HEK293 (cell line): ENCODE measurements at regions not wholly inside any gene's neighbourhood (a gene's known extent, or its start where the extent isn't known, plus 50 kb on each side); places are given as distances from the start of the nearest gene placed in this dataset.

Experiments used
- CTCF ChIA-PET: fragments of 350-600 bp; formaldehyde crosslinking; extraction: SDS; loops from one replicate; lab custom pipeline; 2021; ENCODE audit warnings: antibody characterized with exemption; lab: Yijun Ruan, JAX
- POLR2A ChIA-PET: fragments of 300-600 bp; formaldehyde crosslinking; extraction: SDS; loops from one replicate; lab custom pipeline; 2020; ENCODE audit warnings: antibody characterized with exemption, inconsistent platforms; lab: Yijun Ruan, JAX
- H3K27ac ChIP-seq: fragments of 200-500 bp; sonication (Bioruptor generic); 2 replicates; pipeline ENCODE4 v1.5.1; 2014; ENCODE audit warnings: low read depth, low read length, control low read depth, inconsistent platforms; ENCODE audit errors: extremely low read depth
- H3K36me3 ChIP-seq, 2 experiments: fragments of 200-500 bp in 1 of 2; sonication (Bioruptor generic) in 1 of 2; 1 replicate in 1 of 2; 2 replicates in 1 of 2; pipeline ENCODE4 v1.5.1; 2014 to 2017; ENCODE audit warnings: inconsistent platforms in 2 of 2, low read length in 2 of 2; ENCODE audit not compliant: control insufficient read depth in 2 of 2, insufficient read depth in 1 of 2
- H3K4me1 ChIP-seq: fragments of 200-500 bp; sonication (Bioruptor generic); 2 replicates; pipeline ENCODE4 v1.5.1; 2014; ENCODE audit warnings: mild to moderate bottlenecking, low read length, inconsistent platforms; ENCODE audit not compliant: control insufficient read depth, insufficient read depth
- H3K4me3 ChIP-seq: 2 replicates; pipeline ENCODE4 v1.5.1; 2011; ENCODE audit warnings: low read depth, mild to moderate bottlenecking, control low read depth, low read length, moderate library complexity
- H3K9me3 ChIP-seq: fragments of 200-500 bp; sonication (Bioruptor generic); 2 replicates; pipeline ENCODE4 v1.5.1; 2014; ENCODE audit warnings: low read depth, low read length, inconsistent platforms; ENCODE audit not compliant: control insufficient read depth, insufficient read depth
- GLI4 ChIP-seq: fragments of 450-650 bp; formaldehyde crosslinking; IDR thresholded peaks from 2 replicates; pipeline ENCODE4 v1.5.1; 2016; ENCODE audit warnings: missing biosample characterization, missing genetic modification characterization
- GLIS1 ChIP-seq: fragments of 450-650 bp; formaldehyde crosslinking; IDR thresholded peaks from 2 replicates; pipeline ENCODE4 v1.5.1; 2016; ENCODE audit warnings: missing biosample characterization, missing genetic modification characterization
- GLIS2 ChIP-seq: fragments of 450-650 bp; formaldehyde crosslinking; IDR thresholded peaks from 2 replicates; pipeline ENCODE4 v1.5.1; 2016; ENCODE audit warnings: missing biosample characterization, missing genetic modification characterization
- KLF10 ChIP-seq: fragments of 450-650 bp; IDR thresholded peaks from 2 replicates; pipeline ENCODE4 v1.5.1; 2018; ENCODE audit warnings: missing biosample characterization, mild to moderate bottlenecking, missing genetic modification characterization
- KLF16 ChIP-seq: fragments of 450-650 bp; formaldehyde crosslinking; IDR thresholded peaks from 2 replicates; pipeline ENCODE4 v1.5.1; 2017; ENCODE audit warnings: missing biosample characterization, missing genetic modification characterization
- RBAK ChIP-seq: fragments of 450-650 bp; formaldehyde crosslinking; IDR thresholded peaks from 2 replicates; pipeline ENCODE4 v1.5.1; 2016; ENCODE audit warnings: missing biosample characterization, missing genetic modification characterization
- SCRT2 ChIP-seq: fragments of 450-650 bp; formaldehyde crosslinking; IDR thresholded peaks from 2 replicates; pipeline ENCODE4 v1.5.1; 2016; ENCODE audit warnings: missing biosample characterization, missing genetic modification characterization
- SP2 ChIP-seq: fragments of 450-650 bp; formaldehyde crosslinking; IDR thresholded peaks from 2 replicates; pipeline ENCODE4 v1.5.1; 2016; ENCODE audit warnings: missing biosample characterization, missing genetic modification characterization
- SP7 ChIP-seq: fragments of 450-650 bp; formaldehyde crosslinking; IDR thresholded peaks from 2 replicates; pipeline ENCODE4 v1.5.1; 2016; ENCODE audit warnings: missing biosample characterization, missing genetic modification characterization
- YY2 ChIP-seq: fragments of 450-650 bp; formaldehyde crosslinking; IDR thresholded peaks from 2 replicates; pipeline ENCODE4 v1.5.1; 2016; ENCODE audit warnings: missing biosample characterization, missing genetic modification characterization
- ZBTB20 ChIP-seq: fragments of 450-650 bp; formaldehyde crosslinking; IDR thresholded peaks from 2 replicates; pipeline ENCODE4 v1.5.1; 2016; ENCODE audit warnings: missing biosample characterization, missing genetic modification characterization
- ZFP37 ChIP-seq: fragments of 450-650 bp; formaldehyde crosslinking; IDR thresholded peaks from 2 replicates; pipeline ENCODE4 v1.5.1; 2016; ENCODE audit warnings: missing biosample characterization, missing genetic modification characterization
- ZFP69B ChIP-seq: fragments of 450-650 bp; formaldehyde crosslinking; IDR thresholded peaks from 2 replicates; pipeline ENCODE4 v1.5.1; 2016; ENCODE audit warnings: missing biosample characterization, missing genetic modification characterization
- ZNF10 ChIP-seq: fragments of 450-650 bp; formaldehyde crosslinking; IDR thresholded peaks from 2 replicates; pipeline ENCODE4 v1.5.1; 2017; ENCODE audit warnings: missing biosample characterization, missing genetic modification characterization
- ZNF248 ChIP-seq: fragments of 450-650 bp; formaldehyde crosslinking; IDR thresholded peaks from 2 replicates; pipeline ENCODE4 v1.5.1; 2017; ENCODE audit warnings: missing biosample characterization, missing genetic modification characterization
- ZNF311 ChIP-seq: fragments of 450-650 bp; formaldehyde crosslinking; IDR thresholded peaks from 2 replicates; pipeline ENCODE4 v1.5.1; 2017; ENCODE audit warnings: missing biosample characterization, missing genetic modification characterization, borderline replicate concordance
- ZNF549 ChIP-seq: fragments of 450-650 bp; IDR thresholded peaks from 2 replicates; pipeline ENCODE4 v1.5.1; 2018; ENCODE audit warnings: missing biosample characterization, missing genetic modification characterization, mild to moderate bottlenecking, inconsistent platforms, moderate library complexity
- ZNF560 ChIP-seq: fragments of 450-650 bp; formaldehyde crosslinking; IDR thresholded peaks from 2 replicates; pipeline ENCODE4 v1.5.1; 2017; ENCODE audit warnings: missing biosample characterization, missing genetic modification characterization, borderline replicate concordance
- ZNF621 ChIP-seq: fragments of 450-650 bp; formaldehyde crosslinking; IDR thresholded peaks from 2 replicates; pipeline ENCODE4 v1.5.1; 2017; ENCODE audit warnings: missing biosample characterization, missing genetic modification characterization
- ZNF624 ChIP-seq: fragments of 450-650 bp; formaldehyde crosslinking; IDR thresholded peaks from 2 replicates; pipeline ENCODE4 v1.5.1; 2017; ENCODE audit warnings: missing biosample characterization, missing genetic modification characterization
- ZNF654 ChIP-seq: fragments of 450-650 bp; formaldehyde crosslinking; IDR thresholded peaks from 2 replicates; pipeline ENCODE4 v1.5.1; 2016; ENCODE audit warnings: low read depth, missing biosample characterization, missing genetic modification characterization
- ZNF76 ChIP-seq: fragments of 450-650 bp; formaldehyde crosslinking; IDR thresholded peaks from 2 replicates; pipeline ENCODE4; 2016; ENCODE audit warnings: low read depth, missing biosample characterization, missing genetic modification characterization, borderline replicate concordance
- ZNF768 ChIP-seq: fragments of 450-650 bp; formaldehyde crosslinking; IDR thresholded peaks from 2 replicates; pipeline ENCODE4 v1.5.1; 2018; ENCODE audit warnings: missing biosample characterization, mild to moderate bottlenecking, missing genetic modification characterization
- ZNF792 ChIP-seq: fragments of 450-650 bp; formaldehyde crosslinking; IDR thresholded peaks from 2 replicates; pipeline ENCODE4 v1.5.1; 2016; ENCODE audit warnings: missing biosample characterization, missing genetic modification characterization
- ZNF837 ChIP-seq: fragments of 450-650 bp; formaldehyde crosslinking; IDR thresholded peaks from 2 replicates; pipeline ENCODE4 v1.5.1; 2016; ENCODE audit warnings: missing biosample characterization, missing genetic modification characterization
- ZXDB ChIP-seq: fragments of 450-650 bp; formaldehyde crosslinking; IDR thresholded peaks from 2 replicates; pipeline ENCODE4 v1.5.1; 2016; ENCODE audit warnings: missing biosample characterization, missing genetic modification characterization
- TF ChIP-seq, protein P1 (sequence below): fragments of 450-650 bp; formaldehyde crosslinking; IDR thresholded peaks from 2 replicates; pipeline ENCODE4 v1.5.1; 2016; ENCODE audit warnings: missing biosample characterization, missing genetic modification characterization

GRCh38 chr1:14507262-14507661, 91.2 kb upstream of the KAZN start:
- POLR2A ChIA-PET: no interaction called here
- Histone ChIP-seq H3K4me3 (no peak overlapping the region), H3K27ac (no peak overlapping the region), H3K36me3 (no peaks in the 10 kb centered on the region), H3K9me3 (no peaks in the 10 kb centered on the region), H3K4me1 (no peaks in the 10 kb centered on the region)
- no peak for TF ChIP-seq ZNF311
- TF ChIP-seq, protein P1, sequence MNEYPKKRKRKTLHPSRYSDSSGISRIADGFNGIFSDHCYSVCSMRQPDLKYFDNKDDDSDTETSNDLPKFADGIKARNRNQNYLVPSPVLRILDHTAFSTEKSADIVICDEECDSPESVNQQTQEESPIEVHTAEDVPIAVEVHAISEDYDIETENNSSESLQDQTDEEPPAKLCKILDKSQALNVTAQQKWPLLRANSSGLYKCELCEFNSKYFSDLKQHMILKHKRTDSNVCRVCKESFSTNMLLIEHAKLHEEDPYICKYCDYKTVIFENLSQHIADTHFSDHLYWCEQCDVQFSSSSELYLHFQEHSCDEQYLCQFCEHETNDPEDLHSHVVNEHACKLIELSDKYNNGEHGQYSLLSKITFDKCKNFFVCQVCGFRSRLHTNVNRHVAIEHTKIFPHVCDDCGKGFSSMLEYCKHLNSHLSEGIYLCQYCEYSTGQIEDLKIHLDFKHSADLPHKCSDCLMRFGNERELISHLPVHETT (tag by site-specific recombination): no peak
- no peak for TF ChIP-seq KLF16 (tag by site-specific recombination)
- TF ChIP-seq ZNF768: no peak
- TF ChIP-seq ZFP69B (tag by site-specific recombination): no peak
- TF ChIP-seq ZNF792 (tag by site-specific recombination): no peak
- TF ChIP-seq ZNF549: no peak
- TF ChIP-seq KLF10 (tag by site-specific recombination): no peak
- no peak for TF ChIP-seq ZNF10 (tag by site-specific recombination)
- TF ChIP-seq ZNF248 (tag by site-specific recombination): no peak
- CTCF ChIA-PET: interaction anchor here (0.6 kb wide), 1 partner anchor 568 kb away, joined by 3 read pairs; no protein-coding TSS in a partner anchor

GRCh38 chr1:14508613-14509012, 89.9 kb upstream of the KAZN start:
- POLR2A ChIA-PET: no interaction called here
- no peak for TF ChIP-seq ZNF837
- no peak for TF ChIP-seq ZBTB20 (tag by site-specific recombination)
- TF ChIP-seq SP7 (tag by site-specific recombination): no peak
- no peak for TF ChIP-seq SP2 (tag by site-specific recombination)
- no peak for TF ChIP-seq ZNF560 (tag by site-specific recombination)
- TF ChIP-seq ZNF654 (tag by site-specific recombination): no peak
- no peak for TF ChIP-seq GLIS2 (tag by site-specific recombination)
- no peak for TF ChIP-seq ZNF76 (tag by site-specific recombination)
- no peak for TF ChIP-seq RBAK (tag by site-specific recombination)
- no peak for TF ChIP-seq YY2 (tag by site-specific recombination)
- no peak for TF ChIP-seq ZNF621 (tag by site-specific recombination)
- TF ChIP-seq SCRT2 (tag by site-specific recombination): no peak
- no peak for TF ChIP-seq ZFP37 (tag by site-specific recombination)
- TF ChIP-seq ZXDB (tag by site-specific recombination): no peak

DNA sequence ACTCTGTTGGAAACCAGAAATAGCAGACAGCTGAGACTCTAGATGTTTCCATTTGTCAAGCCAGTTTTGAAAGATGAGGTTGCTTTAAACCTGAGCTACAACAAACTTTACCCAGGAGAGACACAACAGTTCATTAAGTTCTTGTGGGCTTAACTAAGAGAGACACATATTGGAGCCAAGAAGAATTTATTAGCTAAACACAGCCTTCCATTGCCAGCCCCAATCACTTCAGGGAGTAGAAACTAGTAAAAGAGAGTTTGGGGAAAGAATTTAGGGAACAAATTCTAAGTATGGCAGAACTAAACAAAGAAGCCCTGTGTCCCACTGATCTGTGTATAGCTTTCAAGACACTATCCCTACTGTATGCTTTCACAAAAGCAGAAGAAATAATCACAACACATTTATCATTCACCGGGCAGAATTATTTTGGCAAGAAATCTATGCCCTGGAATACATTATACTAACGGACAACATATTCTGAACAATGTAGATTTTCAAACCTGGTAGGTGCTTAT, 87.3 kb upstream of the KAZN start:
- no peak for TF ChIP-seq GLIS1 (tag by site-specific recombination)
- no peak for TF ChIP-seq ZNF624
- TF ChIP-seq GLI4 (tag by site-specific recombination): no peak
- Histone ChIP-seq H3K27ac (no peak overlapping the region), H3K9me3 (no peaks in the 10 kb centered on the region), H3K36me3 (no peaks in the 10 kb centered on the region), H3K4me3 (no peak overlapping the region), H3K4me1 (no peaks in the 10 kb centered on the region)
- ChIA-PET CTCF (no interaction called here), POLR2A (no interaction called here)

More at GRCh38 chr1:14508613-14509012, 89.9 kb upstream of the KAZN start:
- no peak overlapping the region for H3K27ac ChIP-seq
- H3K4me3 ChIP-seq: no peak overlapping the region
- H3K4me1 ChIP-seq: no peaks in the 10 kb centered on the region
- H3K9me3 ChIP-seq: no peaks in the 10 kb centered on the region
- CTCF ChIA-PET: no interaction called here
- H3K36me3 ChIP-seq: no peaks in the 10 kb centered on the region
